ENCODE measurements at regions not wholly inside any gene's neighbourhood (a gene's known extent, or its start where the extent isn't known, plus 50 kb on each side); places are given as distances from the start of the nearest gene placed in this dataset.

DNA sequence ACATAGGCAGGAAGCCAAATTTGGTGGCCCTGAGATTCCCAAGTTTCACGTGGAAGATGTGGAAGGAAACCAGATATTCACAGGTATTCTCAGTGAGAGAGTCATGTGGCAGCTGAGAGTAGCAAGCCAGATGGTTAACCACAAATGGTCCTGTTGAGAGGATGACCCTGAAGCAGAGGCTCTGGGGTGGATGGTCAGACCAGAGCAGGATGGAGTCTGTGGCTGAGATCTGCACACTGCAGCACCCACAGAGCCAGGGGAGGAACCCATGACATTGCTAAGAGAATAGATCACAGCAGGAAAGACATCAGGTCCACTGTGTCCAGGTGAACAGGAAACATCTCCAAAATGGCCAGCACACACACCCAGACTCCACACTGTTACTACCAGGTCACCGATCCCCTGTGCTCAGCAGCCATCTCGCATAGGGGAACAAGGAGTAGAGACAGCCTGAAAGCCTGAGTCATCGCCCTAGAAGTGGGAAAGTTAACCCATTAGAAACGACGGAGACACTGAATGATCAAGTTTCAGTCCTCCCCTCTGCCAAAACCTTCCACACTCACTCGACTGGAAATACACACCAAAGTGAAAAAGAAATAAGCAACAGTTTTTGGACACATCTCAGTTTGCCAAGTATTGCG, 160.0 kb downstream of the RBM26 start:
- DNase-seq (ENCODE audit: low spot score): no peak
- H3K27me3 ChIP-seq (ENCODE audit: control insufficient read depth in 1 of 2, insufficient read depth in 2 of 2, low read length in 2 of 2): no peaks in the 10 kb centered on the region
- CTCF ChIA-PET (ENCODE audit: low intra/inter-chr PET ratio, low total read pairs): no interaction called here

DNA sequence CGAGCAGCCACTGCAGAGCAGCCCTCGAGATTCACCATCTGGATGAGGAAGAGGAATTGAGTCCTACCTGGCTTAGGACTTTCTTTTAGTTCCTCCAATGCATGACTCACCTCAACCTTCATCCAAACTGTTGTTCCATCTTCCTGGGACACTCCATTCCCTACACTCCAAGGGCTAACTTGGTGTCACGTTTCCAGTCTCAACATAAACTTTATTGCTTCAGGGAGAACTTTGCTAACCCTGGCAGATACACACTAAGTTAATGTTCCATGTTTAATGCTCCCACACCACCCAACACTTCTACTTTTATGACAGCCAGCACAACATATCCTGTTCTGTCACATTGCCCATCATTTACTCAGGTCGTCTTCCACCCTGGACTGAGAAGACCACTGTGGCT, 164.4 kb downstream of the RBM26 start:
- no TSS peak for BruUV-seq (replicated peaks)
- no peak overlapping the region for H3K4me2 ChIP-seq (ENCODE audit: low read depth, low read length)
- 0% methylated on average over 4 of the region's 4 CpGs for WGBS (ENCODE audit: low lambda C conversion rate)
- FAIRE-seq (no peak), DNase-seq (ENCODE audit: low spot score) (no peak), ATAC-seq (no peak)
- no peak for TF ChIP-seq CHD4 (IDR thresholded peaks at IDR 0.05; ENCODE audit: borderline replicate concordance, low read length)
- H4K20me1 ChIP-seq (ENCODE audit: insufficient read depth, low read length): no peaks in the 10 kb centered on the region
- intact Hi-C loops (cut with micrococcal nuclease; ENCODE audit: unreplicated experiment): no loop called here
- peaks cover 7% of the 10 kb centered on the region; the same call in 1 of the 2 replicates for H3K4me1 ChIP-seq (ENCODE audit: insufficient read depth, low read length)
- H3K9ac ChIP-seq (ENCODE audit: insufficient read depth, low read depth, low read length): no peak overlapping the region
- no peak overlapping the region for H3K4me3 ChIP-seq (replicated peaks in 1 of 3; ENCODE audit: insufficient read depth in 1 of 3, low read depth in 2 of 3, low read length in 3 of 3)
- ChIA-PET CTCF (ENCODE audit: low intra/inter-chr PET ratio, low total read pairs) (no interaction called here), POLR2A (no interaction called here)
- H3K27ac ChIP-seq (ENCODE audit: extremely low read length, insufficient read depth, low read length): no peak overlapping the region
- no peaks in the 10 kb centered on the region for H3K9me3 ChIP-seq (ENCODE audit: low read length)
- no peak overlapping the region for H2AFZ ChIP-seq (ENCODE audit: low read length)
- no peaks in the 10 kb centered on the region for H3K79me2 ChIP-seq (ENCODE audit: insufficient read depth, low read length)
- H3K27me3 ChIP-seq (ENCODE audit: control insufficient read depth in 1 of 2, insufficient read depth in 2 of 2, low read length in 2 of 2): no peaks in the 10 kb centered on the region
- in situ Hi-C loops (cut with HindIII; ENCODE audit: extremely low pct_ligation_motif_present, low pct_unique_long_range_greater_than_20kb): no loop called here
- no peaks in the 10 kb centered on the region for H3K36me3 ChIP-seq (replicated peaks in 1 of 2; ENCODE audit: control insufficient read depth in 1 of 2, insufficient read depth in 2 of 2, low read length in 2 of 2)

More for the DNA sequence above, 160.0 kb downstream of the RBM26 start:
- in situ Hi-C loops (cut with HindIII; ENCODE audit: extremely low pct_ligation_motif_present, low pct_unique_long_range_greater_than_20kb): no loop called here
- no TSS peak for BruUV-seq (replicated peaks)
- TF ChIP-seq FOXA1 (IDR thresholded peaks at IDR 0.05) (no peak), FOXA1 (CRISPR knock-in tag; IDR thresholded peaks at IDR 0.05) (no peak), ZNF549 (CRISPR knock-in tag; IDR thresholded peaks at IDR 0.05) (no peak), SSRP1 (CRISPR knock-in tag; IDR thresholded peaks at IDR 0.05) (no peak), KLF15 (CRISPR knock-in tag; IDR thresholded peaks at IDR 0.05; ENCODE audit: borderline replicate concordance) (no peak), ARNTL (CRISPR knock-in tag; IDR thresholded peaks at IDR 0.05) (no peak), ZNF329 (CRISPR knock-in tag; IDR thresholded peaks at IDR 0.05; ENCODE audit: low read depth) (no peak), HES4 (CRISPR knock-in tag; IDR thresholded peaks at IDR 0.05; ENCODE audit: borderline replicate concordance) (no peak), NR1H2 (CRISPR knock-in tag; IDR thresholded peaks at IDR 0.05; ENCODE audit: borderline replicate concordance, low read depth) (no peak)
- TF ChIP-seq, protein P1, sequence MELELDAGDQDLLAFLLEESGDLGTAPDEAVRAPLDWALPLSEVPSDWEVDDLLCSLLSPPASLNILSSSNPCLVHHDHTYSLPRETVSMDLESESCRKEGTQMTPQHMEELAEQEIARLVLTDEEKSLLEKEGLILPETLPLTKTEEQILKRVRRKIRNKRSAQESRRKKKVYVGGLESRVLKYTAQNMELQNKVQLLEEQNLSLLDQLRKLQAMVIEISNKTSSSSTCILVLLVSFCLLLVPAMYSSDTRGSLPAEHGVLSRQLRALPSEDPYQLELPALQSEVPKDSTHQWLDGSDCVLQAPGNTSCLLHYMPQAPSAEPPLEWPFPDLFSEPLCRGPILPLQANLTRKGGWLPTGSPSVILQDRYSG (CRISPR knock-in tag; IDR thresholded peaks at IDR 0.05): no peak
- Histone ChIP-seq H4K20me1 (ENCODE audit: insufficient read depth, low read length) (no peaks in the 10 kb centered on the region), H3K9me3 (ENCODE audit: low read length) (no peaks in the 10 kb centered on the region), H3K27ac (ENCODE audit: extremely low read length, insufficient read depth, low read length) (no peak overlapping the region), H2AFZ (ENCODE audit: low read length) (no peak overlapping the region), H3K4me3 (replicated peaks in 1 of 3; ENCODE audit: insufficient read depth in 1 of 3, low read depth in 2 of 3, low read length in 3 of 3) (no peak overlapping the region), H3K4me2 (ENCODE audit: low read depth, low read length) (no peak overlapping the region), H3K9ac (ENCODE audit: insufficient read depth, low read depth, low read length) (no peak overlapping the region), H3K79me2 (ENCODE audit: insufficient read depth, low read length) (no peaks in the 10 kb centered on the region), H3K36me3 (replicated peaks in 1 of 2; ENCODE audit: control insufficient read depth in 1 of 2, insufficient read depth in 2 of 2, low read length in 2 of 2) (no peaks in the 10 kb centered on the region), H3K4me1 (ENCODE audit: insufficient read depth, low read length) (no peaks in the 10 kb centered on the region)
- POLR2A ChIA-PET: no interaction called here
- WGBS (ENCODE audit: low lambda C conversion rate): 35% methylated on average over 8 of the region's 8 CpGs
- ATAC-seq: no peak
- intact Hi-C loops (cut with micrococcal nuclease; ENCODE audit: unreplicated experiment): no loop called here
- FAIRE-seq: no peak
